ENCODE measurements at regions not wholly inside any gene's neighbourhood (a gene's known extent, or its start where the extent isn't known, plus 50 kb on each side); places are given as distances from the start of the nearest gene placed in this dataset.

DNA sequence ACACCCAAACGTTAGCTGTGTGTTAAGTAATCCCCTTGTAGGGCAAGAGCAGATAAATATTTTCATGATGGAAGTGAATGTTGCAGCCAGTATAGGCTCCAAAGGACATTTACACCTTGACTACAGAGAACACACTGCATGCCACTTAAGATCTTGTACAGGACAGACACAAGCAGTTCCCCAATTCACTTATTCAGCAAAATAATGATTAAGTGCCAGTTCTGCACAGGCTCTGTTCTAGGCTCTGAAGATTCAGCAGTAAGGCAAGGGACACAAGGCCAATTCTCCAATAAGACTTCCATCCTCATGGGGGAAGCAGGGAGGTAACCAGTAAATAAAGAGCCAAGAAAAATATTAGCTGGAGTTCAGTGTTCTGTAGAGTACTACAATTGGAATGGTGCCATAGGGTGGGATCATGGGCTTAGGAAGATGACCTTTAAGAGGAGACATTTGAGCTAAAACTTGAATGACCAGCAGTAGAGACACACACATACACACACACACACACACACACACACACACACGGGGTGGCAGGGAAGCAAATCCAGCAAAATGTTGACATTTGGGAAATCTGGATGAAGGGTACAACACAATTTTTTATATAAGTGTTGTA, 199.9 kb upstream of the JUN start:
- TF ChIP-seq CREB1 (IDR thresholded peaks at IDR 0.05; ENCODE audit: low read depth) (no peak), TEAD4 (IDR thresholded peaks at IDR 0.05) (no peak), TCF12 (IDR thresholded peaks at IDR 0.05; ENCODE audit: low read depth) (no peak), EGR1 (IDR thresholded peaks at IDR 0.05) (no peak), YY1 (IDR thresholded peaks at IDR 0.05; ENCODE audit: low read depth) (no peak), EP300 (IDR thresholded peaks at IDR 0.05; ENCODE audit: borderline replicate concordance) (no peak), ZBTB7A (IDR thresholded peaks at IDR 0.05; ENCODE audit: low read depth) (no peak), CEBPB (IDR thresholded peaks at IDR 0.05) (no peak), TAF1 (IDR thresholded peaks at IDR 0.05; ENCODE audit: low read depth) (no peak), NFIC (IDR thresholded peaks at IDR 0.05) (no peak), RAD21 (IDR thresholded peaks at IDR 0.05; ENCODE audit: low read depth) (no peak), FOXM1 (IDR thresholded peaks at IDR 0.05; ENCODE audit: borderline replicate concordance, low read depth) (no peak)
- TF ChIP-seq, protein P1, sequence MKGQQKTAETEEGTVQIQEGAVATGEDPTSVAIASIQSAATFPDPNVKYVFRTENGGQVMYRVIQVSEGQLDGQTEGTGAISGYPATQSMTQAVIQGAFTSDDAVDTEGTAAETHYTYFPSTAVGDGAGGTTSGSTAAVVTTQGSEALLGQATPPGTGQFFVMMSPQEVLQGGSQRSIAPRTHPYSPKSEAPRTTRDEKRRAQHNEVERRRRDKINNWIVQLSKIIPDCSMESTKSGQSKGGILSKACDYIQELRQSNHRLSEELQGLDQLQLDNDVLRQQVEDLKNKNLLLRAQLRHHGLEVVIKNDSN (IDR thresholded peaks at IDR 0.05) = no peak
- TF ChIP-seq, protein P2, sequence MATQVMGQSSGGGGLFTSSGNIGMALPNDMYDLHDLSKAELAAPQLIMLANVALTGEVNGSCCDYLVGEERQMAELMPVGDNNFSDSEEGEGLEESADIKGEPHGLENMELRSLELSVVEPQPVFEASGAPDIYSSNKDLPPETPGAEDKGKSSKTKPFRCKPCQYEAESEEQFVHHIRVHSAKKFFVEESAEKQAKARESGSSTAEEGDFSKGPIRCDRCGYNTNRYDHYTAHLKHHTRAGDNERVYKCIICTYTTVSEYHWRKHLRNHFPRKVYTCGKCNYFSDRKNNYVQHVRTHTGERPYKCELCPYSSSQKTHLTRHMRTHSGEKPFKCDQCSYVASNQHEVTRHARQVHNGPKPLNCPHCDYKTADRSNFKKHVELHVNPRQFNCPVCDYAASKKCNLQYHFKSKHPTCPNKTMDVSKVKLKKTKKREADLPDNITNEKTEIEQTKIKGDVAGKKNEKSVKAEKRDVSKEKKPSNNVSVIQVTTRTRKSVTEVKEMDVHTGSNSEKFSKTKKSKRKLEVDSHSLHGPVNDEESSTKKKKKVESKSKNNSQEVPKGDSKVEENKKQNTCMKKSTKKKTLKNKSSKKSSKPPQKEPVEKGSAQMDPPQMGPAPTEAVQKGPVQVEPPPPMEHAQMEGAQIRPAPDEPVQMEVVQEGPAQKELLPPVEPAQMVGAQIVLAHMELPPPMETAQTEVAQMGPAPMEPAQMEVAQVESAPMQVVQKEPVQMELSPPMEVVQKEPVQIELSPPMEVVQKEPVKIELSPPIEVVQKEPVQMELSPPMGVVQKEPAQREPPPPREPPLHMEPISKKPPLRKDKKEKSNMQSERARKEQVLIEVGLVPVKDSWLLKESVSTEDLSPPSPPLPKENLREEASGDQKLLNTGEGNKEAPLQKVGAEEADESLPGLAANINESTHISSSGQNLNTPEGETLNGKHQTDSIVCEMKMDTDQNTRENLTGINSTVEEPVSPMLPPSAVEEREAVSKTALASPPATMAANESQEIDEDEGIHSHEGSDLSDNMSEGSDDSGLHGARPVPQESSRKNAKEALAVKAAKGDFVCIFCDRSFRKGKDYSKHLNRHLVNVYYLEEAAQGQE (IDR thresholded peaks at IDR 0.05; ENCODE audit: low read depth) = no peak
- TF ChIP-seq, protein P3, sequence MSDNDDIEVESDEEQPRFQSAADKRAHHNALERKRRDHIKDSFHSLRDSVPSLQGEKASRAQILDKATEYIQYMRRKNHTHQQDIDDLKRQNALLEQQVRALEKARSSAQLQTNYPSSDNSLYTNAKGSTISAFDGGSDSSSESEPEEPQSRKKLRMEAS (IDR thresholded peaks at IDR 0.05) = no peak

DNA sequence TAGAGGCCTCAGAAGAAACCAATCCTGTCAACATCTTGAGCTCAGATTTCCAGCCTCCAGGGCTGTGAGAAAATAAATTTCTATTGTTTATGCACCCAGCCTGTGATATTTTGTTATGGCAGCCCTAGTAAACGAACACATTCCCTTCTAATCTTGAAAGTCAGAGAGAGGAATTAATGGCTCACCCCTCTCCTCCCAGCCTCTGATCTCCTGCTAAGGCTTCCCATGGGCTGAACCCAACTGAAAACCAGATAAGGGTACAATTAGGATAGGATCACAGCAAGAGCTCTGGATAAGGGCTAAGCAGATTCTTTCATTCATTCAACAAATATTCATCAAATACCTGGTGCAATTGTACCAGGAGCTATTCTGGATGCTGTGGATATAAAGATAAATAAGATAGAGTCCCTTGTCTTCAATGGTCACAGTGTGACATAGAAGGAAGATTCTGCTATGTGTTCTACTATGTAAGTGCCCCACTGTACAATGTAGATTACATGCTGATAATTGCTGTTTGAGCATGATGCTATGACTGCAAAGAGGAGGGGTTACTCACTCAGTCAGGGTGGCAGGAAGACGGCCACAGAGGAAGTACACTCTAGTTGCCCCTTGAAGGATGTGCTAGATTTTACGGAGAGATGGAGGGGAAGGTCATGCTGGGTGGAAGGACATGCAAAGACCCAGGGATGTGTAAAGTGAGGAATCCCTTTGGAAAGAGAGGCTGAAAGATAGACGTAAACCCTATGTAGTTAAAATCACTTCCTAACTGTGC, 203.3 kb upstream of the JUN start:
- TF ChIP-seq EP300 (IDR thresholded peaks at IDR 0.05; ENCODE audit: borderline replicate concordance) = no peak
- TF ChIP-seq CREB1 (IDR thresholded peaks at IDR 0.05; ENCODE audit: low read depth) = no peak
- TF ChIP-seq, protein P2 (IDR thresholded peaks at IDR 0.05; ENCODE audit: low read depth) = no peak

DNA sequence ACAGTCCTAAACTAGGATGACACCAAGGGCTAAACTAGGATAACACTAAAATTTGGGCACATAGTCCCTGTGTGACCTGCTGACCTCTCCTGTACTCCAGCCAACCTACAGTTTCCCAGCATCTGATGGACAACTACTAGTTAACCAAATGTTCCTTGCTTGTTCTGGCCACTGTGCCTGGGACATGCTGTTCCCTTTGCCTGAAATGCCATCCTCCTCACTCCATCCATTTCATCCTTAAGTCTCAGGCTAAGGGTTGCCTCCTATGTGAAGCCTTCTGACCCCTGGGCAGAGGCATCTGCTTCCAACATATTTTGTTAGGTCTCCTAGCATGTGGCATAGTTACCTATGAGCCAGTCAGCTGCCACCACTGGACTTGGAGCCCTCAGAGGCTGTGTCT, 204.9 kb upstream of the JUN start:
- TF ChIP-seq EGR1 (IDR thresholded peaks at IDR 0.05) (no peak), ZBTB7A (IDR thresholded peaks at IDR 0.05; ENCODE audit: low read depth) (no peak), TAF1 (IDR thresholded peaks at IDR 0.05; ENCODE audit: low read depth) (no peak), RAD21 (IDR thresholded peaks at IDR 0.05; ENCODE audit: low read depth) (no peak), NFIC (IDR thresholded peaks at IDR 0.05) (no peak), EP300 (IDR thresholded peaks at IDR 0.05; ENCODE audit: borderline replicate concordance) (no peak), TEAD4 (IDR thresholded peaks at IDR 0.05) (no peak), YY1 (IDR thresholded peaks at IDR 0.05; ENCODE audit: low read depth) (no peak), TCF12 (IDR thresholded peaks at IDR 0.05; ENCODE audit: low read depth) (no peak), CREB1 (IDR thresholded peaks at IDR 0.05; ENCODE audit: low read depth) (no peak), CEBPB (IDR thresholded peaks at IDR 0.05) (no peak), FOXM1 (IDR thresholded peaks at IDR 0.05; ENCODE audit: borderline replicate concordance, low read depth) (no peak)
- TF ChIP-seq, protein P1 (IDR thresholded peaks at IDR 0.05) = no peak
- TF ChIP-seq, protein P3 (IDR thresholded peaks at IDR 0.05) = no peak
- TF ChIP-seq, protein P2 (IDR thresholded peaks at IDR 0.05; ENCODE audit: low read depth) = no peak

DNA sequence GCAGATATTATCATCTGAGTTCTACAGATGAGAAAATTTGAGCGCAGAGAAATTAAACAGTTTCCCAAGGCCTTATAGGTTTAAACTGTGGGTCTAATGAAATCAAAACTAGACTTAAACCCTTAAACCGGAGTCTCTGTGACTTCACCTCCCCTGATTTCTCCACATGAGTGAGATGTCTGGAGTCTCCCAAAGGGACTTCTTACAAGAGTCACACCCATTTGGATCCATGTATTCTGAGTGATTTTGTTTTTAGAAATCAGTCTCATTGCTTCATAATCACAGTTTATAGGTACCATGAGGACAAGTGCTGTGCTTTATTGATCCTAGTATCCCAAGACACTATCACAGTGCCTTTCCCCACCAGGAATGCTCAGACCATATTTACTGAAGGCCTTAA, 206.0 kb upstream of the JUN start:
- TF ChIP-seq, protein P3 (IDR thresholded peaks at IDR 0.05) = no peak
- TF ChIP-seq CREB1 (IDR thresholded peaks at IDR 0.05; ENCODE audit: low read depth) (no peak), CEBPB (IDR thresholded peaks at IDR 0.05) (no peak), TCF12 (IDR thresholded peaks at IDR 0.05; ENCODE audit: low read depth) (no peak), EP300 (IDR thresholded peaks at IDR 0.05; ENCODE audit: borderline replicate concordance) (no peak), RAD21 (IDR thresholded peaks at IDR 0.05; ENCODE audit: low read depth) (no peak), TEAD4 (IDR thresholded peaks at IDR 0.05) (no peak), EGR1 (IDR thresholded peaks at IDR 0.05) (no peak), TAF1 (IDR thresholded peaks at IDR 0.05; ENCODE audit: low read depth) (no peak), NFIC (IDR thresholded peaks at IDR 0.05) (no peak), YY1 (IDR thresholded peaks at IDR 0.05; ENCODE audit: low read depth) (no peak), FOXM1 (IDR thresholded peaks at IDR 0.05; ENCODE audit: borderline replicate concordance, low read depth) (no peak), ZBTB7A (IDR thresholded peaks at IDR 0.05; ENCODE audit: low read depth) (no peak)
- TF ChIP-seq, protein P1 (IDR thresholded peaks at IDR 0.05) = no peak
- TF ChIP-seq, protein P2 (IDR thresholded peaks at IDR 0.05; ENCODE audit: low read depth) = no peak

Measured in Ishikawa (cell line).